ENCODE measurements at regions not wholly inside any gene's neighbourhood (a gene's known extent, or its start where the extent isn't known, plus 50 kb on each side); places are given as distances from the start of the nearest gene placed in this dataset.

DNA sequence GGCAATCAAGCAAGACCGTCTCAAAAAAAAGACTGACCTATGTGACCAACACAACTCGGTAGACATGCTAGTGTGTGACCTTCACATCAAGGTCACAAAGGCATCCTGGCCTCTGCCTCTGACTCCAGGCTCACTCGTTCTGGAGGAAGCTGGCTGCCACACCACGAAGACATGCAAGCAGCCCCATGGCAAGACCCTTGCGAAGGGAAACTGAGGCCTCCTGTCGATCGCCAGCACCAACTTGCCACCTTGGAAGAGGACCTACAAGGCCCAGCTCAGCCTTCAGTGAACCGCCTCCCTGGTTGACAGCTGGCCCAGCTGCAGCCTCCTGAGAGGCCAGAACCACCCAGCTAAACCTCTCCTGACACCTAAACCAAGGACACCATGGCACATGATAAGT is 79.3 kb upstream of the ASAP2 start:
- H3K9me3 ChIP-seq: no peaks in the 10 kb centered on the region
- TF ChIP-seq, protein P1, sequence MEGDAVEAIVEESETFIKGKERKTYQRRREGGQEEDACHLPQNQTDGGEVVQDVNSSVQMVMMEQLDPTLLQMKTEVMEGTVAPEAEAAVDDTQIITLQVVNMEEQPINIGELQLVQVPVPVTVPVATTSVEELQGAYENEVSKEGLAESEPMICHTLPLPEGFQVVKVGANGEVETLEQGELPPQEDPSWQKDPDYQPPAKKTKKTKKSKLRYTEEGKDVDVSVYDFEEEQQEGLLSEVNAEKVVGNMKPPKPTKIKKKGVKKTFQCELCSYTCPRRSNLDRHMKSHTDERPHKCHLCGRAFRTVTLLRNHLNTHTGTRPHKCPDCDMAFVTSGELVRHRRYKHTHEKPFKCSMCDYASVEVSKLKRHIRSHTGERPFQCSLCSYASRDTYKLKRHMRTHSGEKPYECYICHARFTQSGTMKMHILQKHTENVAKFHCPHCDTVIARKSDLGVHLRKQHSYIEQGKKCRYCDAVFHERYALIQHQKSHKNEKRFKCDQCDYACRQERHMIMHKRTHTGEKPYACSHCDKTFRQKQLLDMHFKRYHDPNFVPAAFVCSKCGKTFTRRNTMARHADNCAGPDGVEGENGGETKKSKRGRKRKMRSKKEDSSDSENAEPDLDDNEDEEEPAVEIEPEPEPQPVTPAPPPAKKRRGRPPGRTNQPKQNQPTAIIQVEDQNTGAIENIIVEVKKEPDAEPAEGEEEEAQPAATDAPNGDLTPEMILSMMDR (IDR thresholded peaks at IDR 0.05): no peak
- DNase-seq: no peak
- intact Hi-C loops (cut with DNase I): no loop called here
- no peaks in the 10 kb centered on the region for H3K36me3 ChIP-seq
- H3K27me3 ChIP-seq: no peaks in the 10 kb centered on the region
- H3K4me3 ChIP-seq: no peak overlapping the region
- no peak for FAIRE-seq
- no peak for ATAC-seq
- WGBS, 2 donors: 88 to 92% methylated on average over 8 of the region's 8 CpGs
- H3K27ac ChIP-seq: no peak overlapping the region
- no peaks in the 10 kb centered on the region for H3K4me1 ChIP-seq

DNA sequence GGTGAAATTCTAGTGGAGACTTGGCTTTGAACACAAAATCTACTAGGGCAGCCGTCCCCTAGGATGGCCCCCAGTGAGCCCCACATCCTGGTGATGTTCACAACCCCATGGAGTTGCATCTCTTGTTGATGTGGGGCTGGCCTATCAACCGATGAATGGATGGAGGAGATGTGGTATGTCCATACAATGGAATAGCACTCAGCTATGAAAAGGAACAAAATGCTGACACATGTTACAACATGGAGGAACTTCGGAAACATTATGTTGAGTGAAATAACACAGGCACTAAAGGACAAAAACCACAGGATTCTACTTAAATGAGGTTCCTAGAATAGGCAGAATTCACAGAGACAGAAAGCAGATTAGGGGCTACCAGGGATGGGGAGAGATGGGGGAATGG is 80.1 kb upstream of the ASAP2 start:
- DNase-seq (no peak), FAIRE-seq (no peak), ATAC-seq (no peak)
- no peak overlapping the region for H3K27ac ChIP-seq
- H3K27me3 ChIP-seq: no peaks in the 10 kb centered on the region
- no peaks in the 10 kb centered on the region for H3K9me3 ChIP-seq
- H3K4me1 ChIP-seq: no peaks in the 10 kb centered on the region
- TF ChIP-seq, protein P1 (IDR thresholded peaks at IDR 0.05): no peak
- intact Hi-C loops (cut with DNase I): no loop called here
- H3K36me3 ChIP-seq: no peaks in the 10 kb centered on the region
- no peak overlapping the region for H3K4me3 ChIP-seq
- 88 to 94% methylated on average over 3 of the region's 3 CpGs for WGBS, 2 donors

DNA sequence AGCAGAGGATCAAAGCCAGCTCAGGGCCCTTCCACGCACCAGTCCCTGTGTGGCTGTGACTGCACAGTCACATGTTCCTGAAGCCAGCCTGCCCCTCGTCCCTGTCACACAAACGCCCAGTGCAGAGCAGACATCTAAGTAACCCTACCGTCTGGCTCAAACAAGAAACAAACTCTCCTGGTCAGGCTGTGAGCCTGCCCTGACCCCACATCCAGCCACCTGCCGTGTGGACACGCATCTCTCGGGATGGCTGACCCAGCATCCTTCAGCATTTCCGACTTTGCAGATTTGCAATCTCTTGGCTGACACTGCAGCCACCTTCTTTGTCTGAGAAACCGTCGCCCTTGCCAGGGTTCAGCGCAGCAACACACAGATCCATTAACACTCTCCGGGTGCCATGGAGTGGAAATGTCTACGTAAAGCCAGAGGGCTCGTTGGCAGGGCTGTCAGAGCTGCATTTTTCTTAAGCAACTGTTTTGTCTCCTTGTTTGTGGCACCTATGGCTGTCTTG is 82.3 kb upstream of the ASAP2 start:
- TF ChIP-seq, protein P1 (IDR thresholded peaks at IDR 0.05): no peak
- H3K9me3 ChIP-seq: no peaks in the 10 kb centered on the region
- H3K36me3 ChIP-seq: no peaks in the 10 kb centered on the region
- 66 to 68% methylated on average over 14 of the region's 14 CpGs for WGBS, 2 donors
- no peak for FAIRE-seq
- intact Hi-C loops (cut with DNase I): no loop called here
- peak in 1 of 4 donors; percentile 19 for ATAC-seq
- no peak overlapping the region for H3K27ac ChIP-seq
- H3K4me3 ChIP-seq: no peak overlapping the region
- H3K4me1 ChIP-seq: no peaks in the 10 kb centered on the region
- DNase-seq: no peak
- H3K27me3 ChIP-seq: no peaks in the 10 kb centered on the region

DNA sequence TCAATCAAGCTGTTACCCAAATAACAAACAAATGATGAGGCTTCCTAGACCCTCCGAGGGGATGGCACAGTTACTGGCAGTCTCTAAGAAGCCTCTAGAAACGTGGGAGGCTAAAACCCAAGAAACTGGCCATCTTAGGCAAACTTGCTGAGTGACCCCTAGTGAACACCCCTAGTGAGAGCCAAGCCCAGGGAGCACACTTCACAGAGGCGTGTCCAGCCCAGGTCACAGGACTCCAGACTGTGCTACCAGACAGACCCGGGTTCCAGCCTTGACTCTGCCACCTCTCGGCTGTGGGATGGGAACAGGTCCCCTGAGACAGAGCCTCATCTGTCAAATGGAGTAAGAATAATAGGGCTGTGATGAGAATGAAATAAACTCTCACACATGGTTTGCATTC is 83.5 kb upstream of the ASAP2 start:
- Histone ChIP-seq H3K4me3 (no peak overlapping the region), H3K27me3 (no peaks in the 10 kb centered on the region), H3K27ac (no peak overlapping the region), H3K4me1 (no peaks in the 10 kb centered on the region), H3K9me3 (no peaks in the 10 kb centered on the region), H3K36me3 (no peaks in the 10 kb centered on the region)
- DNase-seq (no peak), FAIRE-seq (no peak), ATAC-seq (no peak)
- TF ChIP-seq, protein P1 (IDR thresholded peaks at IDR 0.05): no peak
- WGBS, 2 donors: 65 to 71% methylated on average over 5 of the region's 5 CpGs
- intact Hi-C loops (cut with DNase I): no loop called here

DNA sequence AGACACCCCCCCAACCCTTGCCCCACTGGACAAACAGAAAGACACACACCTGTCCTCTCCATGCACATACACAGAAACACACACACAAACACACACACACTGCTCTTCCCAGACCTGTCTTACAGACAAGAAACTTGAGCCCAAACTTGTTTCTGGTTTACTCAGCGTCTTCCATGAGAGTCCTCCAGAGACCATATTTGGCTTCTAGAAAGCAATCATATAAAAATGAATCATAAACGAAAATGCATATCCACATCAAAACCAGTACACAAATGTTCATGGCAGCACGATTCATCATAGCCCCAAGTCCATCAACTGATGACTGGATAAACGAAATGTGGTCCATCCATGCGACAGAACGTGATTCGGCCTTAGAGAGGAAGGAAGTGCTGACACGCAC is 84.2 kb upstream of the ASAP2 start:
- FAIRE-seq: no peak
- H3K4me3 ChIP-seq: no peak overlapping the region
- no peaks in the 10 kb centered on the region for H3K9me3 ChIP-seq
- TF ChIP-seq, protein P1 (IDR thresholded peaks at IDR 0.05): no peak
- 80 to 86% methylated on average over 8 of the region's 8 CpGs for WGBS, 2 donors
- intact Hi-C loops (cut with DNase I): no loop called here
- no peaks in the 10 kb centered on the region for H3K27me3 ChIP-seq
- DNase-seq: no peak
- no peaks in the 10 kb centered on the region for H3K4me1 ChIP-seq
- H3K27ac ChIP-seq: no peak overlapping the region
- ATAC-seq: no peak
- no peaks in the 10 kb centered on the region for H3K36me3 ChIP-seq

Measured in pancreas (tissue), 10 donors.